ENCODE measurements at regions not wholly inside any gene's neighbourhood (a gene's known extent, or its start where the extent isn't known, plus 50 kb on each side); places are given as distances from the start of the nearest gene placed in this dataset.
"Not testable (repeated sequence)": the region's sequence is repeated elsewhere in the genome, so short reads cannot be mapped to it uniquely, and the experiment has no call there.

- Histone ChIP-seq H3K4me3 (ENCODE audit: low read depth in 1 of 2, low read length in 2 of 2) (no peak overlapping the region), H3K27me3 (ENCODE audit: insufficient read depth, low read length, poor library complexity) (no peaks in the 10 kb centered on the region), H3K79me2 (ENCODE audit: insufficient read depth, low read length) (no peaks in the 10 kb centered on the region), H2AFZ (ENCODE audit: low read depth, low read length) (no peak overlapping the region), H3K4me2 (ENCODE audit: insufficient read depth, low read length) (no peak overlapping the region), H3K36me3 (ENCODE audit: insufficient read depth, low read length) (no peaks in the 10 kb centered on the region), H3K9me3 (ENCODE audit: insufficient read depth, low read length, severe bottlenecking) (no peaks in the 10 kb centered on the region), H3K4me1 (ENCODE audit: insufficient read depth, low read length) (no peaks in the 10 kb centered on the region), H3K9ac (ENCODE audit: low read depth, low read length) (no peak overlapping the region), H3K27ac (ENCODE audit: low read length) (no peak overlapping the region), H4K20me1 (ENCODE audit: insufficient read depth, low read length) (no peaks in the 10 kb centered on the region)
- DNase-seq: no peak
- TF ChIP-seq EZH2 (IDR thresholded peaks at IDR 0.05; ENCODE audit: borderline replicate concordance, low read depth, low read length, severe bottlenecking) (no peak), CTCF (IDR thresholded peaks at IDR 0.05; ENCODE audit: borderline replicate concordance, extremely low read depth, low read length, poor library complexity, severe bottlenecking) (no peak)
- no peak for ATAC-seq (ENCODE audit: insufficient read depth, low read depth)
Observed at GRCh38 chr7:84924353-84924752, 262.5 kb downstream of the SEMA3D start.

- Histone ChIP-seq H3K4me3 (ENCODE audit: low read depth in 1 of 2, low read length in 2 of 2) (no peak overlapping the region), H2AFZ (ENCODE audit: low read depth, low read length) (no peak overlapping the region), H4K20me1 (ENCODE audit: insufficient read depth, low read length) (no peaks in the 10 kb centered on the region), H3K4me1 (ENCODE audit: insufficient read depth, low read length) (no peaks in the 10 kb centered on the region), H3K9ac (ENCODE audit: low read depth, low read length) (no peak overlapping the region), H3K9me3 (ENCODE audit: insufficient read depth, low read length, severe bottlenecking) (no peaks in the 10 kb centered on the region), H3K79me2 (ENCODE audit: insufficient read depth, low read length) (no peaks in the 10 kb centered on the region), H3K27me3 (ENCODE audit: insufficient read depth, low read length, poor library complexity) (no peaks in the 10 kb centered on the region), H3K4me2 (ENCODE audit: insufficient read depth, low read length) (no peak overlapping the region), H3K36me3 (ENCODE audit: insufficient read depth, low read length) (no peaks in the 10 kb centered on the region), H3K27ac (ENCODE audit: low read length) (no peak overlapping the region)
- TF ChIP-seq CTCF (IDR thresholded peaks at IDR 0.05; ENCODE audit: borderline replicate concordance, extremely low read depth, low read length, poor library complexity, severe bottlenecking) (no peak), EZH2 (IDR thresholded peaks at IDR 0.05; ENCODE audit: borderline replicate concordance, low read depth, low read length, severe bottlenecking) (no peak)
- DNase-seq: no peak
- no peak for ATAC-seq (ENCODE audit: insufficient read depth, low read depth)
Observed at GRCh38 chr7:84923348-84923747, 263.5 kb downstream of the SEMA3D start.

DNA sequence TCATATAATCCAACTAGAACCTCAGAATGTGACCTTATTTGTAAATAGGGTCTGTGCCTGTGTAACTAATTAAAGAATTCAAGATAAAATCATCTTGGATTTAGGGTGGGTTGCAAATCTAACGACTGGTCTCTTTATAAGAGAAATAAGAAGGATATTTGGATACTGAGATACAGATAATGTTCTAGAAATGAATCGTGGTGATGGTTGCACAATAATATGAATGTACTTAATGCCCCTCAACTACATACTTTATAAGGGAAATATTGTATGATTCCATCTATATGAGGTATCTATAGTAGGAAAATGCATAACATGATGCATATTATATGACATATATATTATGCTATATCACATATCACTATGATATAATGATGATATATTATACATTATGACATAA is 265.7 kb downstream of the SEMA3D start:
- Histone ChIP-seq H3K4me2 (ENCODE audit: insufficient read depth, low read length) (no peak overlapping the region), H3K27ac (ENCODE audit: low read length) (no peak overlapping the region), H3K4me1 (ENCODE audit: insufficient read depth, low read length) (no peaks in the 10 kb centered on the region), H3K27me3 (ENCODE audit: insufficient read depth, low read length, poor library complexity) (no peaks in the 10 kb centered on the region), H3K9ac (ENCODE audit: low read depth, low read length) (no peak overlapping the region), H3K4me3 (ENCODE audit: low read depth in 1 of 2, low read length in 2 of 2) (no peak overlapping the region), H3K9me3 (ENCODE audit: insufficient read depth, low read length, severe bottlenecking) (no peaks in the 10 kb centered on the region), H2AFZ (ENCODE audit: low read depth, low read length) (no peak overlapping the region), H3K36me3 (ENCODE audit: insufficient read depth, low read length) (no peaks in the 10 kb centered on the region), H4K20me1 (ENCODE audit: insufficient read depth, low read length) (no peaks in the 10 kb centered on the region), H3K79me2 (ENCODE audit: insufficient read depth, low read length) (no peaks in the 10 kb centered on the region)
- DNase-seq: no peak
- TF ChIP-seq CTCF (IDR thresholded peaks at IDR 0.05; ENCODE audit: borderline replicate concordance, extremely low read depth, low read length, poor library complexity, severe bottlenecking) (no peak), EZH2 (IDR thresholded peaks at IDR 0.05; ENCODE audit: borderline replicate concordance, low read depth, low read length, severe bottlenecking) (no peak)
- no peak for ATAC-seq (ENCODE audit: insufficient read depth, low read depth)

DNA sequence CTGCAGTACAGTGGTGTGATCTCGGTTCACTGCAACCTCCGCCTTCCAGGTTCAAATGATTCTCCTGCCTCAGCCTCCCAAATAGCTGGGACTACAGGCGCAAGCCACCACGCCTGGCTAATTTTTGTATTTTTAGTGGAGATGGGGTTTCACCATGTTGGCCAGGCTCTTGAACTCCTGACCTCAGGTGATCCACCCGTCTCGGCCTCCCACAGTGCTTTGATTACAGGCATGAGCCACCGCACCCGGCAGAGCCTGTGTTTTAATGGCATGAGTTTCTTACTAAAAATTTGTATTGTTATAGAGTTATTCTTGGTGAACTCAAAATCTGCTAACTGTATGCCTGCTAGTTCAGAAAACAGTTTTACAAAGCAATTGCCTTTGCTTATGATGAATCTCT is 269.9 kb downstream of the SEMA3D start:
- H3K36me3 ChIP-seq (ENCODE audit: insufficient read depth, low read length); H3K4me1 ChIP-seq (ENCODE audit: insufficient read depth, low read length); H3K9ac ChIP-seq (ENCODE audit: low read depth, low read length); ATAC-seq (ENCODE audit: insufficient read depth, low read depth); H3K9me3 ChIP-seq (ENCODE audit: insufficient read depth, low read length, severe bottlenecking); H3K79me2 ChIP-seq (ENCODE audit: insufficient read depth, low read length); DNase-seq; H2AFZ ChIP-seq (ENCODE audit: low read depth, low read length); H3K27ac ChIP-seq (ENCODE audit: low read length); H4K20me1 ChIP-seq (ENCODE audit: insufficient read depth, low read length); H3K4me3 ChIP-seq (ENCODE audit: low read depth in 1 of 2, low read length in 2 of 2); H3K4me2 ChIP-seq (ENCODE audit: insufficient read depth, low read length); H3K27me3 ChIP-seq (ENCODE audit: insufficient read depth, low read length, poor library complexity): not testable (repeated sequence)

Data from DND-41 (cell line).